GM19468 (cell line): ENCODE measurements at regions not wholly inside any gene's neighbourhood (a gene's known extent, or its start where the extent isn't known, plus 50 kb on each side); places are given as distances from the start of the nearest gene placed in this dataset.
"Not testable (repeated sequence)": the region's sequence is repeated elsewhere in the genome, so short reads cannot be mapped to it uniquely, and the experiment has no call there.

Source experiments
- ATAC-seq: cut with Tn5 transposase; IDR thresholded peaks from one replicate; pipeline ENCODE4 v1.9.1; 2021; ENCODE audit warnings: mild to moderate bottlenecking, moderate library complexity, moderate number of reproducible peaks; ENCODE audit not compliant: unreplicated experiment; ENCODE audit errors: extremely low read depth

- ATAC-seq, result no peak
Observed at GRCh38 chr3:162666835-162667234, 1170.2 kb downstream of the OTOL1 start.

- ATAC-seq, result no peak
Observed at GRCh38 chr3:162670181-162670580, 1173.6 kb downstream of the OTOL1 start.

- ATAC-seq, result no peak
Observed at GRCh38 chr3:162677475-162677874, 1180.9 kb downstream of the OTOL1 start.

GRCh38 chr3:162678941-162679340, 1182.3 kb downstream of the OTOL1 start:
- ATAC-seq, result no peak

- no peak for ATAC-seq
Observed at GRCh38 chr3:162684260-162684659, 1187.7 kb downstream of the OTOL1 start.

GRCh38 chr3:162699291-162699690, 1202.7 kb downstream of the OTOL1 start:
- no peak for ATAC-seq

GRCh38 chr3:162701211-162701610, 1204.6 kb downstream of the OTOL1 start:
- no peak for ATAC-seq

- ATAC-seq, result no peak
Observed at GRCh38 chr3:162702768-162703385, 1206.3 kb downstream of the OTOL1 start.

- no peak for ATAC-seq
Observed at GRCh38 chr3:162704238-162704637, 1207.6 kb downstream of the OTOL1 start.

- ATAC-seq, result no peak
Observed at GRCh38 chr3:162704799-162705385, 1208.3 kb downstream of the OTOL1 start.

GRCh38 chr3:162708394-162708793, 1211.8 kb downstream of the OTOL1 start:
- not testable (repeated sequence) for ATAC-seq

- ATAC-seq, result not testable (repeated sequence)
Observed at GRCh38 chr3:162708942-162709706, 1212.5 kb downstream of the OTOL1 start.

- no peak for ATAC-seq
Observed at GRCh38 chr3:162710332-162711112, 1213.9 kb downstream of the OTOL1 start.

GRCh38 chr3:162717074-162717473, 1220.5 kb downstream of the OTOL1 start:
- not testable (repeated sequence) for ATAC-seq

GRCh38 chr3:162718697-162719096, 1222.1 kb downstream of the OTOL1 start:
- ATAC-seq, result no peak

- no peak for ATAC-seq
Observed at GRCh38 chr3:162719684-162720341, 1223.2 kb downstream of the OTOL1 start.

- no peak for ATAC-seq
Observed at GRCh38 chr3:162721736-162722135, 1225.1 kb downstream of the OTOL1 start.

GRCh38 chr3:162722337-162722736, 1225.7 kb downstream of the OTOL1 start:
- ATAC-seq, result no peak

- ATAC-seq, result not testable (repeated sequence)
Observed at GRCh38 chr3:162722796-162723195, 1226.2 kb downstream of the OTOL1 start.

GRCh38 chr3:162729686-162730085, 1233.1 kb downstream of the OTOL1 start:
- ATAC-seq, result no peak
